SW 1271 (cell line): ENCODE measurements at regions not wholly inside any gene's neighbourhood (a gene's known extent, or its start where the extent isn't known, plus 50 kb on each side); places are given as distances from the start of the nearest gene placed in this dataset.
"Not testable (repeated sequence)": the region's sequence is repeated elsewhere in the genome, so short reads cannot be mapped to it uniquely, and the experiment has no call there.

Experiments used
- DNase-seq, 2 experiments: peaks; one replicate each; lab custom pipeline; 2025; lab: John Stamatoyannopoulos, UW

DNA sequence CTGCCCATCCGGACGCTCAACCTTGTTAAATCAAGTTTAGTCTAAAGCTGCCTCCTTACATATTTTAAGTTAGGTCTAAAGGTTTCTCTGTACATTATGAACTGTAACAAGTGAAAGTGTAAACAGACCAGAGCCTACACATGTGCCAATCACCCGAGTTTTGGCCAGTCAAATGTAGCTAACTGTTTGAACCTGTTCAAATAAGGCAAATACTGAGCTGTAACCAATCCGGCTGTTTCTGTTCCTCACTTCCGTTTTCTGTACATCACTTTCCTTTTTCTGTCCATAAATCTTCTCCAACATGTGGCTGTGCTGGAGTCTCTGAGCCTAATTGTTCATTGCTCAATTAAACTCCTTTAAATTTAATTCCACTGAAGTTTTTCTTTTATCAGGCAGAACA lies 113.3 kb upstream of the SHISA3 start:
- no peak for DNase-seq

DNA sequence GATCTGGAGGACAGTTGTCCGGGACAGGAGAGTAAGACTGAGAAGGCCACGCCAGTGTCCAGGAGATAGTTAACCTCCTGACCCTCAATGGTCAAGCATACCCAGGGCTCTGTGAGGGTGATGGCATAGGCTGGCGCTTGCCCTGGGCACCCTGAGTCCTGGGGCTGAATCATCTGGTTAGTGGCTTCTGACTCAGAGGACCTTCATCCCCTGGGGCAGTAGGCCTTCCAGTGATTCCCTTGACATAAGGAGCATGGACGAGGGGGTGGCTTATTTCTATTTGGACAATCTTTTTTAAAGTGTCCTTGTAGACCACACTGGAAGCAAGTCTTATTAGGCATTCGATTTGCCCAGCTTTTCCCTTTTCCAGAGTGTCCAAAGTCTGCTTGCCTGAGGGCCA lies 108.4 kb upstream of the SHISA3 start:
- not testable (repeated sequence) for DNase-seq

DNA sequence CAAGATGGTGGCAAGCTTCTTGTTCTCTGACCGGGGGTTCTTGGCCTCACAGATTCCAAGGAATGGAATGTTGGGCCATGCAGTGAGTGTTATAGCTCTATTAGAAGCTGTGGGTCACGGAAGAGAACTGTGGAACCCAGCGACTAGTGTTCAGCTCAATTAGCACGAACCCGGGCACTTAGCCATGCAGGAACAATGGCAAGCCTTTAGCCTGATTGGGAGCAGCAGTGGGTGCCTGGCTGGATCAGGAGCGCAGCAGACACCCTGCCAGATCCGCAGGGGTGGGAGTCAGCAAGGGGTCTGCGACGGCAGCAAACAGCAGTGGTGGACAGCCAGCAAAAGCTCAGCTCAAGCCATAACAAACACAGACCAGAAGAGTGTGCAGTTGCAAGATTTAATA lies 105.1 kb upstream of the SHISA3 start:
- DNase-seq: not testable (repeated sequence)

DNA sequence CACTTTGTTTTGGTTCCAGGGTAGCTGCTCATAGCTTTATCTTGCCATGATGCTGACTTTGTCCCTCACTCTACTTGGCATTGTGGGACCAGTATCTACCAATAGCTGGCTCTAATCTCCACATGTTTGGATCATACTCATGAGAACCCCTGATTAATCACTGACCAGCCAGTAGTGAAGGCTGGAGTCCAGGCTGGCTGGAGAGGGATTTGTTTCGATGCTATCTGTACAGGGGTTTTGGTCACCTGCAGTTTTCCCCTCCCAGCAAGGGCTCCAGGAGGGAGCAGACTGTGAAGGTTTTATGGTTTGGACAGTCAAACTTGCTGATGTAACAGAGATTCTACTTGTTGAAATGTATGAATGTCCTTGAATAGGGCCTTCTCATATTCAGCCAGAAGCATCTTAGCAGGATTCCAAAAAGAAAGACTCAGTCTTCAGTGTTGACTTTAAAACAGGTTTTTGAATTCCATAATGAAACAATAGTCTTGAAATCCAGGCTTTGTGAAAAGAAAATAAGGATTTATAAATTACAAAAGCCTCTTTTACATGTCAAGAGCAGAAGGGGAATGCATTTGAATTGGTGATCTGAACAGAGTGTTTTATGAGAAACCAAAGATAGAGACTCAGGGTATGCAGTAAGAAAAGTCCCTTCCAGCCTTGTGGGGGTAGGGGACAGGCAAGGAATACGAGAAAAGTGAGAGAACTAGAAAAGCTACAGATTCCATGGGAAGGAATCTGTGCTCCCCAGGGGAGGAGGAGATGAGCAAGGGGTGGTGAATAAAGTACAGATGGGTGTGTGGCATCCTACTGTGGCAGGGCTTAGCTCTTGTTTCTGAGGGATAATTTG lies 103.1 kb upstream of the SHISA3 start:
- no peak for DNase-seq

DNA sequence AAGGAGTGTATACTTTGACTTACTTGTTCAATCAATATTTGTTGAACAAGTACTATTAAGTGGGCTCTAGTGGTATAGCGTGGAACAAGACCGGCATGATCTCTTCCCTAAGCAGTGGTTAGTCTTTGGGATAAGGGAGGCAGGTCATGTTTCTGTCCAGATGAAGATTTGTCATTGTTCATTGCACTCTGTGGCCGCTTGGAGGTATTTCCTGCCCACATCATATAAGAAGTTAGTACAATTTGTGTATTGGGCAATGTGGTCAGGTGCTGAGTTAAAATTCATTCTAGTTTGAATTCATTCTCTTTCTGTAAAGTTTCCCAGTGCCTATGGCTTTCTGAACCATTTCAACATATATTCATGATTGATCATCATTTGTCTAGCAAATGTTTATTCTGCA lies 101.1 kb upstream of the SHISA3 start:
- DNase-seq: no peak

DNA sequence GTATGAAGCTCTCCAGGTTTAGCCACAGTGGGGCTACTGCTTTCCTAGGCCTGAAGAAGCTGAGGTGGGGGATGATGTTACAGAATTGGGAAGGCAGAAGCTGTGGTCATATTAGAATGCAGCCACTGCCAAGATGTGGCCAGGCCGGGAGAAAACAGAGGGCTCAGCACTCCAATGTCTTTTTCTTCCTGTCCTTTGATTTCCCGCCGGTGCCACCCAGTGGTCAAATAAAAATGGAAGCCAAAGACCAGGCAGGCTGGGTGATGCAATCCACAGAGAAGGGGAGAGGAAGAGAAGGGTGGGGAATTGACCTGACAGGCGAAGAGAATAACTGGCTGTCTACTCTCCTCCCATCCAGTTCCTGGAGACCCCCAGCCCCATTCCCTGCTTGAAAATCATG lies 94.9 kb upstream of the SHISA3 start:
- DNase-seq: peak in 1 of 2 experiments; percentile 17

DNA sequence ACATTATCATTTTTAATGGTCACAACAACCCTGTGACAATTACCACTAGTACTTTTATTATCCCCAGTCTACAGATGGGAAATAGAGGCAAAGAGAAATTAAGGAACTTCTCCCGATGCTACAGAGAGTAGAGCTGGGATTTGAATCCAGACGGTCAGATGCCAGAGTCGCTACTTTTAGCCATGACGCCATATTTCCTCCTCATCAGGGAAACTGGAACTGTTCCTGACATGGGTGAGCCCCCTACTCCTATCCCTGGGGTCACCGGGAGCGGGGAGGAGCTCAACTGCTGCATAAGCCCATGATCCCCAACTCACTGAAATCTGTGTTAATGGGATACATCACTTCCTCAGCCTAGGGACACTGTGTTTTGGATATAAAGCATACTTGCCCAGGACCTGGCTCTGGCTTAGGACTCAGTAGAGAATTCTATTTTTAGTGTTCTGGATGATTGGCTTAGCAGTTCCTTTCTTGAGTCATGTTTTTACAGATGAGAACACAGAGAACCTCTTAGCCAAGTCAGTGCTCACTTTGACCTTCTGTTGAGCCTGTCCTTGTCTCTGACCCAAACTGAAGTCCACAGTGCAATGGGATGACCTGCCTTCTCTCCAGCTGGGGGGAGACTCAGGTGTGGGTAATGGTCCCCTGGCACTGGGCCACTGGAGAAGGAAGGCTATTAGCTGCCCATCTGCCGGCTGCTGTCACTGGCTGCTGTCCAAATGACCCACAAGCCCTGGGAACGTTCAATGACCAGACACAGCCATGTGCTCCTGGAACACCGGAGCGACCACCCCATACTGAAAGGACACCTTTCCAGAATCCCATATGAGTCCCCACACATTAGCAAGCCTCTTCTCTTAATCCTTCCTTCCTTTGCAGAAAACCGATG lies 90.8 kb upstream of the SHISA3 start:
- no peak for DNase-seq

DNA sequence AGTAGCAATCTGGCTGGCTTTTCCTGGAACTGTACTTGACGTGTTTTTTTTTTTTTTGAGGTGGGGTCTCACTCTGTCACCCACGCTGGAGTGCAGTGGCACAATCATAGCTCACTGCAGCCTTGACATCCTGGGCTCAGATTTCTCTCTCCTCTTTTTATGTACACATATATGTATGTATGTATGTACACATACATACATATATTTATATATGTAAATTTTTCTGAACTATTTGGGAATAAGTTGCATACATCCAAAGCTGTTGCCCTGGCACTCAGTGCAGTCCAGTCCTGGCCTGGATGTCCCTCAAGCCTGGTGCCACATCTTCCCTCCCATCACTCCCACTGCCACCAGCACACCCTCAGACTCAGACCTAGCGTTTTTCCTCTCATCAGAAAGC lies 89.0 kb upstream of the SHISA3 start:
- no peak for DNase-seq

DNA sequence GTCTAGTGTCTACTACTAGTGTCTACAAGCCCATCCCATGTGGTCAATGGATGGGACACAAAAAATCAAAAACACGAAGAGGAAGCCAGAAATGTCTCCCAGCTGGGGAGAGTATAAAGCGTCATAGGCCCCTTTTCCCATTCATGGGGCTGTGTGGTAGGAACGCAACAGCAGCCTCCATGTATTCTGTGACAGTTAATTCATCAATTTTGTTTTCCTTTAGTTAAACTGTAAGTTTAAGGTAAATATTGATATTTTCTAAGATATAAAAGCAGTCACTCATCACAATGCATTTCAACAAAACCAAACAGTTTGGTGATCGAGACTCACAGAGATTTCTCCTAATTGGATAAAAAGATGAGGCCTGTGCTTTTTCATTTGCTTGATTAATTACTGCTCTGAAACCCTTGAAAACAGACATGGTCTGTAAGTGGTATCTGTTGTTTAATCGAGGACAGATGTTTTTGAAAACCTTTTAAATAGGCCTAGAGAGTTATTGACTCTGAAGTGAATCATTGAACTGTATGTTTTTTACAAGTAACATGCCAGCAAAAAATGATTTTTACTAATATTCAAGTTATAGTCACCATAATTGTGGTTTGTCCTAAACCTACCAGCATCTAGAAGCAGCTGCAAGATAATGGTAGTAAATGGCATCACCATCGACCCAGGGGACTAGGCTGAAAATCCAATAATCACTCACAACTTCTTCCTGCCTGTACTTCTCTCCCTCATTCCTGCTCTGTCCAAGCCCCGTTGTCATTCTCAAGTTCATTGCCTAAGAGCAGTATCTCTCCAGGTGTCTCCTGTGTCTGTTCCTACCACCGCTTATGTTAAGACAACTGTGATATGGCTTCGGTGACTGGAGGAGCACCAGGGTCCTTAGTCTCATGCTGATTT lies 87.7 kb upstream of the SHISA3 start:
- DNase-seq: no peak

DNA sequence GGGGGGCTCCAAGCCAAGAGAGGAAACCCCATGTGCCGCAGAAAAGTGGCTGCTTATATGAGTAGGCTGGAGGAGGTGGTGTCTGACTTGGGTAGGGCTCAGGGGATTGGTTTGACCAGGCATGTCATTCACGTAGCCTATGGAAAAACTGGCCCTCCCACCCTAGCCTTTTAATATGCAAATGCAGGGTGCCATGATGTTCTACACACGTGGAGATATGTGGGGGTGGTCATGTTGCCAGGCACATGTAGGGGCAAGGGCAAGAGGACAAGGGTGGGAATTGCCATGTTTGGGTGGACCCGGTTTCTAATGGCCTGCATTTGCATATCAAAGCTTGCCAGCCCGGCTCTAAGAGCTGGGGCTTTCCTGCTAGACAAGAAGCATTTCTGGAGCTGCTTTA lies 86.9 kb upstream of the SHISA3 start:
- DNase-seq: no peak

DNA sequence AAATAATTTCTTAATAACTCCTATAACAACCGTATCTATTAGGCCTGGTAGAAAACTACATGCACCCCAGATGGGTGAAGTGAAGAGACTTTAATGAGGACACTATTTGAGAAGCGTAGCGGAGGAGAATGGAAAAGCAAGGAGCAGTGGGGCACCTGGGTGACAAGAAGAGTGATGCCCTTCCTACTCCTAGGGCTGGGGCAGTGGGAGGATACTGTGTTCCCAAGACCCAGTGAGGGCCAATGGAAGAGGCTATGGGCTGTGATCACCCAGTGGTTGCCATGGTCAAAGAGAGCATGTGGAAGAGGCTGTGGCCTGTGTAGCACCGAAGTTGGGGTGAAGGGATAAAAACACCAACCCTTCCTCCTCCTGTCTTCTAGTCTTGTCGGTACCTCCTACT lies 86.5 kb upstream of the SHISA3 start:
- no peak for DNase-seq

DNA sequence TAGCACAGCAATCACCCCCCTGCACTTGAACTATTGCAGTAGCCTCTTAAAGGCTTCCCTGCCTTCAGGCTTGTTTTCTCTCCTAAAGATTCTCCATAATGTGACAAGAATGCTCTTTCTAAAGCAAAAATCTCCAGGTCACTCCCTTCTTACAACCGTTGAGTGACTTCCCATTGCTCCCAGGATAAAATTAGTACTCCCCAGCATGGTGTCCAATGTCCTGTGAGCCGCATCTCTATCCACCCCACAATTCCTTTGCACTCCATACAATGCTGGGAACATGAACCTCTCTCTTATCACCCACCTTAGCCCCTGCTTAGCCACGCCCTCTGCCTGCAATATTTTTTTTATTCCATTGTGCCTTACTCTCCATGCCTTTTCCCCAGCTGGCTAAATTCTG lies 85.7 kb upstream of the SHISA3 start:
- no peak for DNase-seq

DNA sequence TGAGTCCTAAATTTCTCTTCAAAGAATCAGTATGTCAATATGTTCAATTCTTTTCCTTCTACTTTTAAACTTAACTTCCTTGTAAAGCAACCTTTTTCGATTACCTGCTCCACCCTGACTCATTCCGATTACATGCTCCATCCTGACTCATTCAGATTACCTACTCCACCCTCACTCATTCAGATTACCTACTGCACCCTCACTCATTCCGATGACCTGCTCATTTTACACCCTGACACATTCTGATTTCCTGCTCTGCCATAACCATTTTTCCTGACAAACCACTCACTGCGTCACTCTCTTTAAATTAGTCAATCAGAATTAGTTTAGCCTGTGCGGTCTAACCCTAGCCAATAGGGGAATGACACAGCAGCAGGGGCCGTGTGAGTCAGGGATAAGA lies 83.9 kb upstream of the SHISA3 start:
- DNase-seq: not testable (repeated sequence)

DNA sequence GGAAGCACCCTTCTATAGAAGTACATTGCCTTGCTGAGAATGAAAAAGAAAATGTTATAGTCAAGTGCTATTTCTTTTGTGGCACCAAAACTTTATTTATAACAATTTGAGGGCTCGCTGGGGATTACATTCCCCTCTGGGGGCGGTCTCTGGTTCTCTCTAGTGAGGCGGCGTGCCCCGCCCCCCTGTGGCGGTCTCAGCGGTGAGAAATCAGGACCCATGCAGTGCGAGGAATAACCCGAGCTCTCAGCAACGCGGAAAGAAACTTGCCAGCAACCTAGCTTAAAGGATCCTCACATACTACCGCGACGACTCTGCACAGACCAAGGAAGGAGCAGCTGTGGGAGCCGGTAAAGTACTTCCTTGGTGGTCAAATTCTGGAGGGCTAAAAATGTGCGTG lies 83.4 kb upstream of the SHISA3 start:
- DNase-seq: no peak

DNA sequence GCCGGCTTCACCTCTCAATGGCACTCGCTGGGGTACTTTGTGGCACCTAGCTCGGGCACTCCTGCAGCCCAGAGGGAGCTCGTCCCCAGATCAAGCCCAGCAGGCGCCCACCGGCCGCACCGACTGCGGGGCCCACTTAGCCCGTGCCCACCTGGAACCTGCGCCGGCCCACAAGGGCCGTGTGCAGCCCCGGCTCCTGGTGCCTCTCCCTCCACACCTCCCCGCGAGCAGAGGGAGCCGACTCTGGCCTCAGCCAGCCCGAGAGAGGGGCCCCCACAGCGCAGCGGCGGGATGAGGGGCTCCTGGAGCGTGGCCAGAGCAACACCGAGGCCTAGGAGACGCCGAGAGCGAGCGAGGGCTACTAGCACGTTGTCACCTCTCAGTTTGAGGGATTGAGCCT lies 82.1 kb upstream of the SHISA3 start:
- no peak for DNase-seq

DNA sequence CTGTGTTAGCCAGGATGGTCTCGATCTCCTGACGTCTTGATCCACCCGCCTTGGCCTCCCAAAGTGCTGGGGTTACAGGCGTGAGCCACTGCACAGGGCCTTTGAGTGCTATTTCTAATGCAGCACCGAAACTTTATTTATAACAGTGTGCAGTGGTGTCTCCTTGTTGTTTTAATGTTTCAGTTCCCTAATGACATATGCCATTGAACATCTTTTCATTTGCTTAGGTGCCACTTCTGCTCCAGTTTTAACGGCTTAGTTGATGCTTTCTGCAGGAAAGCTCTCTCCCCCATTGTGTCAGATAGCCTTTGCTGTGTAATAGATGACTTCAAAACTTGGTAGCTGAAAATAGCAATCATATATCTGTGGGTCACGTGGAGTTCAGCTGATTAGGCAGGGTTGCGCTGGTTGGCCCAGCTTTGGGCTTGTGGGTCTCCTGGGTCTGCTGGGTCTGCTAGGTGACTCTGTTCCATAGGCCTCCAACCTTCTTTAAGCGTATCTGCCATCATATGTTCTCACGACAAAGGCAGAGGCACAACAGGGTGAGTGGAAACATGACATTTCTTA lies 76.4 kb upstream of the SHISA3 start:
- no peak for DNase-seq

DNA sequence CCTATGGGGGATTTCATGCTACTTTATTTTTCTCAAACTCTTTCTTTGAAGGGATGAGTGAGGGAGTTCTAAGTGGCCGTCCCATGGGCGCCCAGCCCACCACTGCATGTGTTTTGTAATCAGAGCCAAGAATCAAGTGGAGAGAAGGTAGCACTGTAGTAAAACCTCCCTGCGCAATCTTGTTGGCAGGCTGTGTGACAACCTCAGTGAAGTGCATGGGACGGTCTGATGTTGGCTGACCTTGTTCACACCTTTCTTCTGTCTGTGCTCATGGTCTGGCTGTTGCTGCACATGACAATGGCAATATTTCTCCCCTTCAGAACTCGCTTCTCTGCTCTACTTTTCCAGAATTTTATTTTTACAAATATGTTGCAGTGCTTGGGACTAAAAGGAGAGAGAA lies 71.2 kb upstream of the SHISA3 start:
- no peak for DNase-seq

DNA sequence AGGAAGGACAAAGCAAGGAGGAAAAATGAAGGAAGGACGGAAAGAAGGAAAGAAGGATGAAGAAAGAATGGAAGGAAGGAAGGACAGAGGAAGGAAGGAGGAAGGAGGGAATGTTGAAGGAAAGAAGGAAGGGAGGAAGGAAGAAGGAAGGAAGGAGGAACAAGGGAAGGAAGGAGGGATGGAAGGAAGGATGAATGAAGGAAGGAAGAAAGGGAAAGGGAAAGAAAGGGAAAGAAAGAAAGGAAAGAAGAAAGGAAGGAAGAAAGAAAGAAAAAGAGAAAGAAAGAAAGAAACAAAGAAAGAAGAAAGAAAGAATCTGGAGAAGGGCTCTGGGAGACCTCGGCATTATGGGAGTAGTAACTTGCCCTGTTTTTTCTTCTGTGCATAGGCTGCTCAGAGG lies 70.8 kb upstream of the SHISA3 start:
- no peak for DNase-seq

DNA sequence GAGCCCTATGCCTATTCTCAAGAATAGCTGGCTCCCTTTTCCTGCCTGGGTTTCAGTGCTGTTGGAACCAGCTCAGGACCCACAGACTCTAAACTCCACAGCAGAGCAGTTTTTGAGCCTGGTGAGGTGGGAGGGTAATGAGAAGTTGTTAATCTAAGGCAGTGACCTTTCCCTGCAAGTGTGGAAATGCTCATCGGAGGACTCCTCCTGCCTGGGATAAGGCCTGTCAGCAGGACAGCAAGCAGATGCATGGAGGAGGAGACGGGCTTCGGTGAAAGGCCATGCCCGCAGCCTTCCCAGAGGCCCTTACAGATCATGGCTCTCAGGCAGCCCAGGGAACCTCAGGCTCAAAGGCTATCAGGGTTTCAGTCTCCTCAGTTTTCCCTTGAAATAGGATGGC lies 70.0 kb upstream of the SHISA3 start:
- no peak for DNase-seq

DNA sequence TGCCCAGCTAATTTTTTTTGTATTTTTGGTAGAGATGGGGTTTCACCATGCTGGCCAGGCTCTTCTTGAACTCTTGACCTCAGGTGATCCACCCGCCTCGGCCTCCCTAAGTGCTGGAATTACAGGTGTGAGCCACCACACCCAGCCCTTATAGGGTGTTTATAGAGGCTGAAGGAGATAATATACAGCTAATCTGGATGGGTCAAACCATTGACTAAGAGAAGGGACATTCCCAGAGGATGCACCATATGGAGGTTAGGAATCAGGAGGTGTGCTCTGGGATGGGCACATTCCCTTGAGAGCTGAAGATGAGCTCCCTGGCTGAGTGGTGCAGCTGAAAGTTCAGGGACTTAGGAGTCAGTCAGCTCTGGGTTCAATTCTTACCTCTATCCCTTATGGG lies 68.3 kb upstream of the SHISA3 start:
- no peak for DNase-seq

DNA sequence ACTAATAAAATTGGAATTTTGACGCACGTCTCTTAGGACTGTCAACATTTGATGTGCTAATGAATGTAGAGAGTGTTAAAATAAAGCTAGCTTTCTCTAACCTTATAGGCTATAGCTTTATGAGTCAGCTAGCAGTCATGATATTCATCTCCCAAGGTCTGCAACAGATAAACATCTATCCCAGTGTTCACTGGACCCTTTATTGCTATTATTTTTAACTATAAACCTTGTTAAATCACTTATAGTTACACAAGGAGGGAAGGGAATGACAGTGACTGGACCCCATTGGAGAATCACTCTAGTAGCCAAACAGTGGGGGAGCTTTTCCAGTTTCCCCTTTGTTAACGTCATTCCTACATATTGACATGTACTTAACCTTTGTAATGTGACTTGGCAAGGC lies 67.9 kb upstream of the SHISA3 start:
- DNase-seq: no peak
